HepG2 (cell line): ENCODE measurements at regions not wholly inside any gene's neighbourhood (a gene's known extent, or its start where the extent isn't known, plus 50 kb on each side); places are given as distances from the start of the nearest gene placed in this dataset.

Experiments used
- ATAC-seq: fragments of 200-7000 bp; cut with Tn5 transposase; 3 replicates; pipeline ENCODE4 v1.9.1; 2020; ENCODE audit warnings: mild to moderate bottlenecking, moderate library complexity
- BruUV-seq: library from RNA; stranded (reverse); fragments of 400-500 nt; replicated peaks from 2 replicates; lab custom pipeline; 2021; lab: Mats Ljungman, UMichigan
- CTCF ChIA-PET: fragments of 300-600 bp; formaldehyde crosslinking; extraction: SDS; loops from one replicate; lab custom pipeline; 2021; ENCODE audit warnings: low total read pairs, inconsistent platforms, low intra/inter-chr PET ratio; lab: Yijun Ruan, JAX
- POLR2A ChIA-PET: fragments of 350-600 bp; sonication (Branson Sonifier 250); formaldehyde crosslinking; loops from one replicate; lab custom pipeline; 2020; ENCODE audit warnings: antibody characterized with exemption, inconsistent platforms; lab: Yijun Ruan, JAX
- DNase-seq: peaks from one replicate; pipeline ENCODE4 v3.0.0-alpha.2; 2015; ENCODE audit warnings: low spot score
- FAIRE-seq: peaks from 3 replicates; lab custom pipeline; 2011; peaks lifted over from hg19 to GRCh38; lab: Jason Lieb, UNC
- H2AFZ ChIP-seq: one replicate; pipeline ENCODE4 v1.6.1; 2011; ENCODE audit warnings: low read length, inconsistent platforms
- H3K27ac ChIP-seq: fragments of 300-600 bp; 3 replicates; pipeline ENCODE4 v1.8.0; 2011; ENCODE audit warnings: mixed run types, mild to moderate bottlenecking, mixed read lengths, low read length, inconsistent platforms; ENCODE audit not compliant: insufficient read depth; ENCODE audit errors: extremely low read length
- H3K27me3 ChIP-seq, 2 experiments: fragments of 200-600 bp in 1 of 2; 2 replicates in 1 of 2; 3 replicates in 1 of 2; pipeline versions ENCODE4 v1.6.0 to v1.8.0; 2011; ENCODE audit warnings: low read length in 2 of 2, mild to moderate bottlenecking in 2 of 2, moderate library complexity in 2 of 2, inconsistent platforms in 1 of 2; ENCODE audit not compliant: insufficient read depth in 2 of 2, control insufficient read depth in 1 of 2
- H3K36me3 ChIP-seq, 2 experiments: fragments of 200-600 bp in 1 of 2; replicated peaks in 1 of 2; 2 replicates in 1 of 2; 3 replicates in 1 of 2; pipeline versions ENCODE4 v1.5.1 to v1.8.0; 2011; ENCODE audit warnings: low read length in 2 of 2, inconsistent platforms in 1 of 2; ENCODE audit not compliant: insufficient read depth in 2 of 2, control insufficient read depth in 1 of 2
- H3K4me1 ChIP-seq: 2 replicates; pipeline ENCODE4 v1.5.1; 2012; ENCODE audit warnings: low read length, inconsistent platforms; ENCODE audit not compliant: insufficient read depth
- H3K4me2 ChIP-seq: 2 replicates; pipeline ENCODE4 v1.6.0; 2011; ENCODE audit warnings: low read depth, low read length, inconsistent platforms
- H3K4me3 ChIP-seq, 3 experiments: fragments of 200-600 bp in 1 of 3; sonication (generic), shearing (Covaris generic) in 1 of 3; replicated peaks in 1 of 3; 2 replicates each; pipeline ENCODE4 v1.5.1; 2011 to 2016; ENCODE audit warnings: low read length in 3 of 3, inconsistent platforms in 2 of 3, low read depth in 2 of 3, mild to moderate bottlenecking in 2 of 3, control low read depth in 1 of 3, mixed read lengths in 1 of 3; ENCODE audit not compliant: insufficient read depth in 1 of 3
- H3K79me2 ChIP-seq: one replicate; pipeline ENCODE4 v1.6.1; 2011; ENCODE audit warnings: low read length, inconsistent platforms; ENCODE audit not compliant: insufficient read depth
- H3K9ac ChIP-seq: 2 replicates; pipeline ENCODE4 v1.6.0; 2011; ENCODE audit warnings: mild to moderate bottlenecking, low read depth, low read length, inconsistent platforms; ENCODE audit not compliant: insufficient read depth
- H3K9me3 ChIP-seq: 2 replicates; pipeline ENCODE4 v1.5.1; 2012; ENCODE audit warnings: mild to moderate bottlenecking, low read length
- H4K20me1 ChIP-seq: 2 replicates; pipeline ENCODE4 v1.6.0; 2011; ENCODE audit warnings: inconsistent platforms, mild to moderate bottlenecking, low read length, moderate library complexity; ENCODE audit not compliant: insufficient read depth
- CCDC6 ChIP-seq: sonication (generic); formaldehyde crosslinking; IDR thresholded peaks from 2 replicates; pipeline ENCODE4 v1.8.1; 2022; ENCODE audit warnings: mild to moderate bottlenecking, missing genetic modification reagents, moderate library complexity
- CREB1 ChIP-seq, 2 experiments: fragments of 450-650 bp in 1 of 2; IDR thresholded peaks; 2 replicates each; pipeline ENCODE4 v1.6.1; 2016 to 2017; ENCODE audit warnings: control low read depth in 1 of 2, mild to moderate bottlenecking in 1 of 2, missing compliant biosample characterization in 1 of 2, missing genetic modification characterization in 1 of 2
- ISX ChIP-seq: sonication (generic); formaldehyde crosslinking; conservative IDR thresholded peaks from 2 replicates; pipeline ENCODE4 v1.5.0; 2020; ENCODE audit warnings: missing genetic modification reagents
- KLF13 ChIP-seq: sonication (generic); formaldehyde crosslinking; IDR thresholded peaks from 2 replicates; pipeline ENCODE4 v1.4.0; 2020; ENCODE audit warnings: mild to moderate bottlenecking, missing genetic modification reagents
- NCOA5 ChIP-seq: sonication (generic); formaldehyde crosslinking; IDR thresholded peaks from 2 replicates; pipeline ENCODE4 v1.4.0; 2020; ENCODE audit warnings: missing genetic modification reagents
- NFRKB ChIP-seq: fragments of 450-650 bp; IDR thresholded peaks from 2 replicates; pipeline ENCODE4 v1.6.1; 2017
- ZKSCAN1 ChIP-seq: fragments of 150-350 bp; IDR thresholded peaks from 2 replicates; pipeline ENCODE4 v1.6.1; 2014; ENCODE audit warnings: low read length
- ZNF607 ChIP-seq: sonication (generic); formaldehyde crosslinking; IDR thresholded peaks from 2 replicates; pipeline ENCODE4 v1.5.1; 2020; ENCODE audit warnings: missing genetic modification reagents, mild to moderate bottlenecking, borderline replicate concordance
- ZNF615 ChIP-seq: sonication (generic); formaldehyde crosslinking; IDR thresholded peaks from 2 replicates; pipeline ENCODE4 v1.5.0; 2020; ENCODE audit warnings: mild to moderate bottlenecking, missing genetic modification reagents, borderline replicate concordance
- WGBS: methylation state at CpG from one replicate; pipeline ENCODE4 v1.1.6; 2017; ENCODE audit warnings: low lambda C conversion rate; 5-methylcytosine and 5-hydroxymethylcytosine counted together
- in situ Hi-C: cut with HindIII; loops from 2 replicates; pipeline ENCODE4 v1.10.0; 2017; ENCODE audit warnings: low pct_unique_long_range_greater_than_20kb; ENCODE audit not compliant: extremely low pct_ligation_motif_present
- intact Hi-C: fragments of 100-400 bp; cut with micrococcal nuclease; formaldehyde crosslinking; loops from one replicate; pipeline ENCODE4 v1.10.0; 2022; ENCODE audit not compliant: unreplicated experiment
- TF ChIP-seq, protein P1 (sequence below): IDR thresholded peaks from 2 replicates; pipeline ENCODE4 v1.6.1; 2016; ENCODE audit warnings: low read depth, borderline replicate concordance
- TF ChIP-seq, protein P2 (sequence below): sonication (generic); formaldehyde crosslinking; IDR thresholded peaks from 2 replicates; pipeline ENCODE4 v1.4.0; 2020; ENCODE audit warnings: missing genetic modification reagents, borderline replicate concordance

DNA sequence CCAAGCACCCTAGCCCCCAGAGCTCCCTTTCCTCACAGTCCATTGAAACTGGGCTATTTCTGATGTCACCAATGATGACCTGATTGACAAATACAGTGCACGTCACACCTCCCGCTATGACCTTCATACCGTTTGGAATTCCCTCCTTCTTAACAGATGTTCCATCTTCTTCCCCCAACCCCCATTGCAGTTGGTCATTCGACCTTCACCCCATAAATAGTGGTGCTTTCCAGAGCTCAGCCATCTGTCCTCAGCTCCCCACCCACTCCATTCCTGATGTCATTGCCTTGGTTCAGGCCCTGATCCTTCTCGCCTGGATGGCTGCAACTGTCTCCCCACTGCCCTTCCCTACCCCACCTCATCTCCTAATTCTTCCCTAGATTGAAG is 198.5 kb downstream of the SOD2 start:
- no TSS peak for BruUV-seq
- ATAC-seq = no peak
- Histone ChIP-seq H3K4me2 (no peak overlapping the region), H3K9ac (no peak overlapping the region), H3K79me2 (no peaks in the 10 kb centered on the region), H4K20me1 (no peaks in the 10 kb centered on the region), H3K9me3 (no peaks in the 10 kb centered on the region), H3K27me3 (peaks cover 0 to 6% of the 10 kb centered on the region in 2 experiments; a peak in 1 of 5 replicates), H3K36me3 (no peaks in the 10 kb centered on the region), H3K4me1 (no peaks in the 10 kb centered on the region), H3K27ac (no peak overlapping the region), H2AFZ (no peak overlapping the region), H3K4me3 (no peak overlapping the region)
- in situ Hi-C loops = no loop called here
- WGBS = 20% methylated on average over 5 of the region's 5 CpGs
- DNase-seq = no peak
- TF ChIP-seq NFRKB (no peak), CREB1 (IDR thresholded peaks at IDR 0.05) (peak; percentile 72), CREB1 (CRISPR knock-in tag; IDR thresholded peaks at IDR 0.05) (no peak)
- TF ChIP-seq, protein P1, sequence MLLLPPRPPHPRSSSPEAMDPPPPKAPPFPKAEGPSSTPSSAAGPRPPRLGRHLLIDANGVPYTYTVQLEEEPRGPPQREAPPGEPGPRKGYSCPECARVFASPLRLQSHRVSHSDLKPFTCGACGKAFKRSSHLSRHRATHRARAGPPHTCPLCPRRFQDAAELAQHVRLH (CRISPR knock-in tag) = no peak
- POLR2A ChIA-PET = no interaction called here
- CTCF ChIA-PET = no interaction called here
- no peak for FAIRE-seq
- intact Hi-C loops = no loop called here

DNA sequence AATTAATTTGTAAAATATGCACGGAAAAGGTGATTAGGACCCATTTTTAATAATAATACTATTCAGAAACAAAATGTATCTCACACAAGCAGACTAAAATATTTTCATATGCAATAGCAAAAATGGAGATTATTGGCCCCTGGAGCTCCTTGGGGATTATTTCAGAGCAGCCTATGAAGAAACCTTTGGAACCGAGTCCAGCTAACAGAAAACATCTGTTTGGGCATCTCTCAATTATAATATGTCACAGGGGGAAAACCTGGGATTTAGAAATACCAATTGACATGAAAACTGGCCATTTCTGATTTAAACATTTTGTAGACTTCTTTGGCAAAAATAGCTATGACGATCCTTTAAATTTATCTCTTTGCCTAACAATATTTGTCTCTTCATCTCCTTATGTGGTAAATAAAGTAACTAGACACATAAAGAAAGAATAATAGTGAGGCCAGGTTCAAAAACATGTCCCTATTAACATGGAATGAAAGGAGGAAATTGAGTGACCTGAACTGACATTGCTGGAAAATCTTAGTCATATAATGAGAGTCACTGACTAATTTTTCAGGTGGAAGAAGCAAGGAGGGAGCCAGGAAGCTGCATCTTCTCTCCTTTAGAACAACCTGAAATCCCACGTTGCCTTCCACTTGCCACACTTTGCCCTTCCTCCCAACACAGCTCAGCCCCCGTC is 199.0 kb downstream of the SOD2 start:
- ChIA-PET POLR2A (no interaction called here), CTCF (no interaction called here)
- no peaks in the 10 kb centered on the region for H3K9me3 ChIP-seq
- no TSS peak for BruUV-seq
- peaks cover 0 to 6% of the 10 kb centered on the region in 2 experiments; a peak in 1 of 5 replicates for H3K27me3 ChIP-seq
- no peak for TF ChIP-seq CCDC6 (CRISPR knock-in tag)
- TF ChIP-seq, protein P2, sequence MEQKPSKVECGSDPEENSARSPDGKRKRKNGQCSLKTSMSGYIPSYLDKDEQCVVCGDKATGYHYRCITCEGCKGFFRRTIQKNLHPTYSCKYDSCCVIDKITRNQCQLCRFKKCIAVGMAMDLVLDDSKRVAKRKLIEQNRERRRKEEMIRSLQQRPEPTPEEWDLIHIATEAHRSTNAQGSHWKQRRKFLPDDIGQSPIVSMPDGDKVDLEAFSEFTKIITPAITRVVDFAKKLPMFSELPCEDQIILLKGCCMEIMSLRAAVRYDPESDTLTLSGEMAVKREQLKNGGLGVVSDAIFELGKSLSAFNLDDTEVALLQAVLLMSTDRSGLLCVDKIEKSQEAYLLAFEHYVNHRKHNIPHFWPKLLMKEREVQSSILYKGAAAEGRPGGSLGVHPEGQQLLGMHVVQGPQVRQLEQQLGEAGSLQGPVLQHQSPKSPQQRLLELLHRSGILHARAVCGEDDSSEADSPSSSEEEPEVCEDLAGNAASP (CRISPR knock-in tag) = no peak
- no peak for TF ChIP-seq ZNF615 (CRISPR knock-in tag)
- no peak for TF ChIP-seq ZNF607 (CRISPR knock-in tag)
- TF ChIP-seq NCOA5 (CRISPR knock-in tag) = no peak
- no peak for TF ChIP-seq ZKSCAN1
- no peak for TF ChIP-seq ISX (CRISPR knock-in tag)
- no peak for TF ChIP-seq KLF13
- in situ Hi-C loops (no loop called here), intact Hi-C loops (no loop called here)
- no peak overlapping the region for H3K9ac ChIP-seq
- no peaks in the 10 kb centered on the region for H3K4me1 ChIP-seq
- no peak overlapping the region for H3K4me3 ChIP-seq
- no peak overlapping the region for H2AFZ ChIP-seq
- no peak for DNase-seq
- H3K4me2 ChIP-seq = no peak overlapping the region
- H4K20me1 ChIP-seq = no peaks in the 10 kb centered on the region
- no peak for ATAC-seq
- 20% methylated on average over 5 of the region's 5 CpGs for WGBS
- no peaks in the 10 kb centered on the region for H3K79me2 ChIP-seq
- H3K36me3 ChIP-seq = no peaks in the 10 kb centered on the region
- FAIRE-seq = no peak
- H3K27ac ChIP-seq = no peak overlapping the region
